ENCODE measurements at regions not wholly inside any gene's neighbourhood (a gene's known extent, or its start where the extent isn't known, plus 50 kb on each side); places are given as distances from the start of the nearest gene placed in this dataset.

- Histone ChIP-seq H3K4me1 (no peaks in the 10 kb centered on the region), H3K27me3 (no peaks in the 10 kb centered on the region), H3K36me3 (no peaks in the 10 kb centered on the region), H3K4me3 (no peak overlapping the region), H3K9ac (ENCODE audit: low read depth in 2 of 2, low read length in 2 of 2) (no peak overlapping the region), H3K27ac (no peak overlapping the region), H3K9me3 (no peaks in the 10 kb centered on the region)
- no peak for TF ChIP-seq CTCF (IDR thresholded peaks at IDR 0.05)
- no peak for DNase-seq
- intact Hi-C loops (cut with DNase I), result no loop called here
Measured at GRCh38 chr5:73288803-73289720, 116.1 kb downstream of the TMEM174 start.

- no peaks in the 10 kb centered on the region for H3K27me3 ChIP-seq
- TF ChIP-seq CTCF (IDR thresholded peaks at IDR 0.05), result no peak
- H3K4me3 ChIP-seq, result no peak overlapping the region
- H3K27ac ChIP-seq, result no peak overlapping the region
- H3K9ac ChIP-seq (ENCODE audit: low read depth in 2 of 2, low read length in 2 of 2), result no peak overlapping the region
- H3K36me3 ChIP-seq, result no peaks in the 10 kb centered on the region
- intact Hi-C loops (cut with DNase I), result no loop called here
- H3K4me1 ChIP-seq, result no peaks in the 10 kb centered on the region
- no peaks in the 10 kb centered on the region for H3K9me3 ChIP-seq
- no peak for DNase-seq
Measured at GRCh38 chr5:73286896-73287295, 113.9 kb downstream of the TMEM174 start.

GRCh38 chr5:73284985-73285384 lies 112.0 kb downstream of the TMEM174 start:
- H3K9me3 ChIP-seq, result no peaks in the 10 kb centered on the region
- H3K36me3 ChIP-seq, result no peaks in the 10 kb centered on the region
- H3K4me1 ChIP-seq, result no peaks in the 10 kb centered on the region
- DNase-seq, result no peak
- H3K9ac ChIP-seq (ENCODE audit: low read depth in 2 of 2, low read length in 2 of 2), result no peak overlapping the region
- no peaks in the 10 kb centered on the region for H3K27me3 ChIP-seq
- no peak overlapping the region for H3K27ac ChIP-seq
- H3K4me3 ChIP-seq, result no peak overlapping the region
- intact Hi-C loops (cut with DNase I), result no loop called here
- no peak for TF ChIP-seq CTCF (IDR thresholded peaks at IDR 0.05)

GRCh38 chr5:73284220-73284795 lies 111.3 kb downstream of the TMEM174 start:
- Histone ChIP-seq H3K36me3 (no peaks in the 10 kb centered on the region), H3K27ac (no peak overlapping the region), H3K4me3 (no peak overlapping the region), H3K27me3 (no peaks in the 10 kb centered on the region), H3K9me3 (no peaks in the 10 kb centered on the region), H3K9ac (ENCODE audit: low read depth in 2 of 2, low read length in 2 of 2) (no peak overlapping the region), H3K4me1 (no peaks in the 10 kb centered on the region)
- intact Hi-C loops (cut with DNase I), result no loop called here
- DNase-seq, result no peak
- TF ChIP-seq CTCF (IDR thresholded peaks at IDR 0.05), result no peak

- no peak overlapping the region for H3K27ac ChIP-seq
- H3K4me1 ChIP-seq, result no peaks in the 10 kb centered on the region
- TF ChIP-seq CTCF (IDR thresholded peaks at IDR 0.05), result no peak
- no peak for DNase-seq
- H3K36me3 ChIP-seq, result no peaks in the 10 kb centered on the region
- H3K9me3 ChIP-seq, result no peaks in the 10 kb centered on the region
- no peaks in the 10 kb centered on the region for H3K27me3 ChIP-seq
- intact Hi-C loops (cut with DNase I), result no loop called here
- no peak overlapping the region for H3K4me3 ChIP-seq
- H3K9ac ChIP-seq (ENCODE audit: low read depth in 2 of 2, low read length in 2 of 2), result no peak overlapping the region
Measured at GRCh38 chr5:73282923-73283322, 109.9 kb downstream of the TMEM174 start.

Measured in colonic mucosa (tissue), 4 donors.